GM12874 (cell line): ENCODE measurements at regions not wholly inside any gene's neighbourhood (a gene's known extent, or its start where the extent isn't known, plus 50 kb on each side); places are given as distances from the start of the nearest gene placed in this dataset.

Experiments
- TF ChIP-seq, protein P1 (sequence below): IDR thresholded peaks from 2 replicates; pipeline ENCODE4 v1.5.1; 2011; ENCODE audit warnings: low read depth, mild to moderate bottlenecking, control low read depth, low read length, moderate library complexity; ENCODE audit not compliant: insufficient read depth

DNA sequence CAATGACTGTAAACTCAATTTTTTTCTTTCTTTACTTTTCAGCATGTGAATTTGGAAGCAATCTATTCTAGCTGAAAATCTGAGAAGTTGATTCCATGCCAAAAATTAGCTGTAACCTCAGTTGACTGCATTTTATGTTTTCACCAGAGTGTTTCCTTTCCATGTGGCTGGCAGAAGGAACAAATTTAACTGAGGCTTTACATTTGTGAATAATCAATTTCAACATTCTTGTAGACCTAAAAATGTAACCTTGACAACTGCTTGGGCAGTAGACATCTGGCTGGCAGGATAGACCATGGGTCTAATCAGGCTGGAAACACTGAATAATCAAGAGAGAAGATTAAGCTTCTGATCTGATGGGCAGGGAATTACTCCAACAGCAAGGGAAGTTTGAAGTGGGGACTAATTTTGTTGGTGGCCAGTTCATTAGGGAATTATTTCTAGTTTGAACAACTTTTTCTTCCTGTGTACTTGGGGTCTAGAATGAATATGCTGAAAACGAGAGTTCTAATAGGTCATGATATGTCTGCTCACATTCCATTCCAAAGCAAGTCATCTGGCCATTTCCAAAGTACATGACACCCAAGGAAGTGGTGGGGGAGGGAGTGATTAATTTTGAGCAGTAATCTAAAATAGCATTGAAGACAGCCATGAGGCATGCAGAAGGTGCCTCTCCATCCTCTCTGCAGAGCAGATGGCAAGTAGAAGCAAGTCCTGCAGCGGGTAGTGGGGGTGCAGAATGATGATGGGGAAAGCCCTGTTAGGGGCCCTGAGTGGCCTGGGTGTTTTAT, 68.2 kb downstream of the ATP23 start:
- TF ChIP-seq, protein P1, sequence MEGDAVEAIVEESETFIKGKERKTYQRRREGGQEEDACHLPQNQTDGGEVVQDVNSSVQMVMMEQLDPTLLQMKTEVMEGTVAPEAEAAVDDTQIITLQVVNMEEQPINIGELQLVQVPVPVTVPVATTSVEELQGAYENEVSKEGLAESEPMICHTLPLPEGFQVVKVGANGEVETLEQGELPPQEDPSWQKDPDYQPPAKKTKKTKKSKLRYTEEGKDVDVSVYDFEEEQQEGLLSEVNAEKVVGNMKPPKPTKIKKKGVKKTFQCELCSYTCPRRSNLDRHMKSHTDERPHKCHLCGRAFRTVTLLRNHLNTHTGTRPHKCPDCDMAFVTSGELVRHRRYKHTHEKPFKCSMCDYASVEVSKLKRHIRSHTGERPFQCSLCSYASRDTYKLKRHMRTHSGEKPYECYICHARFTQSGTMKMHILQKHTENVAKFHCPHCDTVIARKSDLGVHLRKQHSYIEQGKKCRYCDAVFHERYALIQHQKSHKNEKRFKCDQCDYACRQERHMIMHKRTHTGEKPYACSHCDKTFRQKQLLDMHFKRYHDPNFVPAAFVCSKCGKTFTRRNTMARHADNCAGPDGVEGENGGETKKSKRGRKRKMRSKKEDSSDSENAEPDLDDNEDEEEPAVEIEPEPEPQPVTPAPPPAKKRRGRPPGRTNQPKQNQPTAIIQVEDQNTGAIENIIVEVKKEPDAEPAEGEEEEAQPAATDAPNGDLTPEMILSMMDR: no peak

DNA sequence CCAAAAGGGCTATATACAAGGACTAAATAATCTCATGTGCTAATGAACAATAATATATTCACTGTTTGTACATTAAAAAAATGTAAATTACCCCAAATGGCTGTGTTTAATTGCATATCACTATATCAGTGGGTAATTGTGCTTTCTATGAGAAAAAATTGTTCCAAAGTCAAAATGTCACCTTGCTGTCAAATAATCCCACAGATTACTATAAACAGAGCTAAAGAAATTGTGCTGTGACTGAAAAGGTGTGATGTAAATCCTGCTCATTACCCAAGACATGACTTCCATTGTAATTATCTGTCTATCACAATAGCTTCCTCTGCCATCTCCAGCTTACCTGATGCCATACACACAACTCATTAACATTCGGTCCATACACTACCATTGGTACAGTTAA, 70.3 kb downstream of the ATP23 start:
- TF ChIP-seq, protein P1: no peak

DNA sequence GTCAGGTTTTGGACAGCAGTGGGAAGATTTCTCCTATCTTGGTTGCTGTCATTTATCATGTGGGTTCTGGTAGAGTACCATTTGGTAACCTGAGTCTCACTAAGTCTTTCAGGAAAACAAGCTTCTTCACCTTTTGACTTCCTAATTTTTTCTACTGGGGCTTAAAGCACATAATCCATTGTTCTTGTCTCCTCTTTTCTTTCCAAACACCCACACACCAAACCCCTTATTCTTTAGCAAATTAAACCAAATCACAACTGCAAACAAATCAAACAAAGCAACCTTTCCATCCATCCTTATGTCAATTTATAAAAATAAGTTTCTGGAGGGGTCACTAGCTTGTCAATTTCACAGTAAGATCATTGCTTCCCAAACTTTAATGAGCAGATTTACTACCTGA, 84.1 kb downstream of the ATP23 start:
- TF ChIP-seq, protein P1: no peak

DNA sequence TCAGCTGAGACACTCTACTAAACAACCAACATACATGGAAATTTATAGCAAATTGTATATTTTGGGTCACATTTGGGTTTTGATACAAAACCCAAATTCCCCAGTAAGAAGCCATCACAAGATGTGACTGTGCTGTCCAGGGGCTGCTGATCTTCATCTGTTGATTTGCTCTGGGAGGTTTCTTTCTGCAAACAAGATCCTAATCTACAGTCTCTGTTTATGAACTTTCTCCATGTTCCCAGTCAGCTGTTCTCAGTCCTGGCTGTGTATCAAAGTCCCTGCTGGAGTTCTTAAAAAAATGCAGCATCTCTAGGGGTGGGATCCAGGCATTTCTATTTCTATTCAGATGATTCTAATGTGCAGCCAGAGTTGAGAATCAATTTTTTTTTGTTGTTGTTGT, 85.1 kb downstream of the ATP23 start:
- TF ChIP-seq, protein P1: no peak

DNA sequence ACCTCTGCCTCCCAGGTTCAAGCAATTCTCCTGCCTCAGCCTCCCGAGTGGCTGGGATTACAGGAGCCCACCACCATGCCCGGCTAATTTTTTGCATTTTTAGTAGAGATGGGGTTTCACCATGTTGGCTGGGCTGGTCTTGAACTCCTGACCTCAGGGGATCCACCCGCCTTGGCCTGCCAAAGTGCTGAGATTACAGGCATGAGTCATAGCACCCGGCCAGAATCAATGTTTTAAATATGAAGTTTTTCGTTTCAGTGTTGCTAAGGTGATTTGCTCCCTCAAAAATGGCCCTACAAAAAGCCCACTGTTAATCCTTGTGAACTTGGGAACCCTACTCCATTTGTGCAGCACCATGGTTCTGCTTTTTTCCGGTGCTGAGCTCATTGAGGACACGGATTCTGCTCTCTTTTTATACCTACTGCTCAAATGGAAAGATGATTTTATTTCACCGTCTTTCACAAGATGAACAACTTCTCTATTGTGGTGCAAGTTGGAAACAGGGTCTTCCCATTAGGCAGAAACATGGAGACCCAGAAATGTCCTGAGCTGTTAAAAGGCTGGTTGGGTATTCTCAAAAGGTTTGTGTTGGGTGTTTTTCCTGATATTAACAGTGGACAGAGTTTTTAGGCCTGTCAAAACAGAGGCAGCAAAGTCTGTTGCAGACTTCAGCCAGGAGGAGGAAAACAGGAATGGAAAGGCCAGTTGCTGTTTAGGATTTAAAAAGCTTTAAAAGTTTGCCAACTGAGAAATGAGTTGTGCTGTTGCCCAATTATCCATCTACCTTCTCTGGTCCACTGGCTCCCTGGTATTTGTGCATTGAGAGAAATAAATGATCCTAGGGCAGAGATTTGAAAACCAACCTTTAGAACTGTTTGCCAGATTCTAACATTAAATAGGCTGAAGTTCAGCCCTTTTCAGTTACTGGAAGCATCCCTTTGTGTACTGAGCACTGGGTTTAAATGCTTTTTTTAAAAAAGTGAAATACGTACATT, 85.8 kb downstream of the ATP23 start:
- TF ChIP-seq, protein P1: no peak

DNA sequence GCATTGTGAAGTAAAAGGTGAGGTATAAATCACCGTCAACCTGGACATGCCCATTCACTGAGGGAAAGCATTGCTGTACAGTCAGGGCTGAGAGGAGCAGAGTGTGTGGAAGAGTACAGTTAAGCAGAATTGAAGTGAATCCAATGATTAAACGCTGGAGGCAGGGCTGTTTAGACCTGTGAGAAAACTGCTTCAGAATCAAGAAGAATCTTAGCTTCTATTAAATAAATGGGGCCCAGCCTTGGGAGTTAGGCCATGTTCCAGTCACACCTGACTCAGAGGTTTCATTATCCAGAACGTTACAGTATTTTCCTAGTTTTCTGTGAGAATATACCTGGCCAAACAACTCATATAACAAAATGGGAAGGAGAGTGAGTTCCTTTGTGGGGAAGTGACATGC, 86.9 kb downstream of the ATP23 start:
- TF ChIP-seq, protein P1: no peak

DNA sequence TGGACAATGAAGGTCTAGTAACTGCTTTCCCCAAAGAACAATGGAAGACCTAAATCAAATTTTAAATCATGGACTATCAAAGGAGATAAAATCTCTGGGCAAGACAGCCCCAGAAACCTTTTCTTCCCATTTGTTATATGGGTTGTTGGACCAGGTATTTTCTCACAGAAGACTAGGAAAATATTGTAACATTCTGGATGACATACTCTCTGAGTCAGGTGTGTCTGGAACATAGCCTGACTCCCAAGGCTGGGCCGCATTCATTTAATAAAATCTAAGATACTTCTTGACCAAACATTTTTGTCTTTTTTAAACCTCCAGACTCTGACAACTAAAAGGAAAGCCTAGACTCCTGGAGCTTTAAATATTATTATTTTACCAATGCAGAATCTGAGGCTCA, 87.9 kb downstream of the ATP23 start:
- TF ChIP-seq, protein P1: no peak
